GM21717 (cell line): ENCODE measurements at regions not wholly inside any gene's neighbourhood (a gene's known extent, or its start where the extent isn't known, plus 50 kb on each side); places are given as distances from the start of the nearest gene placed in this dataset.
A peak's percentile ranks its signal among the peaks of the same experiment; 100 is the strongest.

Experiments used
- ATAC-seq: cut with Tn5 transposase; IDR thresholded peaks from one replicate; pipeline ENCODE4 v1.9.1; 2021; ENCODE audit warnings: mild to moderate bottlenecking, moderate library complexity; ENCODE audit not compliant: unreplicated experiment

GRCh38 chr5:116658830-116659229 is 84.2 kb upstream of the SEMA6A start:
- no peak for ATAC-seq

- no peak for ATAC-seq
Measured at GRCh38 chr5:116658141-116658540, 83.5 kb upstream of the SEMA6A start.

- ATAC-seq: no peak
Measured at GRCh38 chr5:116655431-116655830, 80.8 kb upstream of the SEMA6A start.

GRCh38 chr5:116654925-116655324 is 80.3 kb upstream of the SEMA6A start:
- no peak for ATAC-seq

GRCh38 chr5:116652903-116653302 is 78.3 kb upstream of the SEMA6A start:
- no peak for ATAC-seq

GRCh38 chr5:116652196-116652729 is 77.6 kb upstream of the SEMA6A start:
- ATAC-seq: peak; percentile 92

- ATAC-seq: no peak
Measured at GRCh38 chr5:116651653-116652052, 77.0 kb upstream of the SEMA6A start.

GRCh38 chr5:116650964-116651363 is 76.3 kb upstream of the SEMA6A start:
- no peak for ATAC-seq

- ATAC-seq: no peak
Measured at GRCh38 chr5:116650544-116650943, 75.9 kb upstream of the SEMA6A start.

- no peak for ATAC-seq
Measured at GRCh38 chr5:116646611-116647289, 72.1 kb upstream of the SEMA6A start.

- ATAC-seq: peak; percentile 88
Measured at GRCh38 chr5:116645627-116646026, 71.0 kb upstream of the SEMA6A start.

- no peak for ATAC-seq
Measured at GRCh38 chr5:116640236-116640635, 65.6 kb upstream of the SEMA6A start.

GRCh38 chr5:116637149-116637740 is 62.6 kb upstream of the SEMA6A start:
- ATAC-seq: no peak

GRCh38 chr5:116632890-116633289 is 58.3 kb upstream of the SEMA6A start:
- ATAC-seq: no peak

- ATAC-seq: no peak
Measured at GRCh38 chr5:116631147-116631546, 56.5 kb upstream of the SEMA6A start.

GRCh38 chr5:116629168-116629567 is 54.5 kb upstream of the SEMA6A start:
- ATAC-seq: no peak

- peak; percentile 95 for ATAC-seq
Measured at GRCh38 chr5:116626945-116627679, 52.5 kb upstream of the SEMA6A start.

GRCh38 chr5:116626272-116626723 is 51.7 kb upstream of the SEMA6A start:
- ATAC-seq: no peak
